OCI-LY7 (cell line): ENCODE measurements at regions not wholly inside any gene's neighbourhood (a gene's known extent, or its start where the extent isn't known, plus 50 kb on each side); places are given as distances from the start of the nearest gene placed in this dataset.

Experiments
- CTCF ChIP-seq: fragments of 200-600 bp; sonication (generic); conservative IDR thresholded peaks from 2 replicates; pipeline ENCODE4 v1.5.1; 2014; ENCODE audit warnings: mild to moderate bottlenecking, antibody characterized with exemption, low read length, moderate library complexity, mixed read lengths
- EZH2phosphoT487 ChIP-seq: fragments of 200-600 bp; sonication (generic); IDR thresholded peaks from 2 replicates; pipeline ENCODE4 v1.6.1; 2018; ENCODE audit warnings: low read depth, borderline replicate concordance, mild to moderate bottlenecking, mixed run types, antibody characterized with exemption, low read length, moderate library complexity, mixed read lengths

DNA sequence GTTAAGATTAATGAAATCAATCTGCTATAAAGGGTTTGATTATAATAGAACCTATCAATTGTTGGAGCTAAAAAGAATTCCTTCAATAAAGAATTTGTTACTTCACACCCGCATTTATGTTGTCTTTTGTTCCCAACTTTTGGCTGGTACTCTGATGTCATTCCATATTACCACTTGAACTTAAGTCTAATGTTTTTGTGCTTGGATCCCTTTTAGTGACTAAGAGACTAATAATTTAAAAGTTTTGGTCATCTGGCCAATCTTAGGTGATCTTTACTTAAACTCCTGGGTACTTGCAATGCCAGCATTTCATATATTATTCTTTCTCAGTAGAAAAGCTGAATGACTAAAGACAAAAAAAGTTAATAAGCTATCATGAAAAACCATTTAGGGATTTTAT, 113.0 kb downstream of the TMEM30B start:
- TF ChIP-seq CTCF (no peak), EZH2phosphoT487 (no peak)
